Astrocyte (in vitro differentiated cells and primary cell): ENCODE measurements at regions not wholly inside any gene's neighbourhood (a gene's known extent, or its start where the extent isn't known, plus 50 kb on each side); places are given as distances from the start of the nearest gene placed in this dataset.
A peak's percentile ranks its signal among the peaks of the same experiment; 100 is the strongest.

ENCODE experiments used
- DNase-seq: peaks from one replicate; pipeline ENCODE4 v3.0.0-alpha.2; 2010; ENCODE audit warnings: low read depth
- FAIRE-seq: peaks from 2 replicates; lab custom pipeline; 2011; peaks lifted over from hg19 to GRCh38; lab: Jason Lieb, UNC
- H2AFZ ChIP-seq: 2 replicates; pipeline ENCODE4 v1.6.0; 2012; ENCODE audit warnings: low read depth, low read length, inconsistent platforms
- H3K27ac ChIP-seq: 2 replicates; pipeline ENCODE4 v1.5.1; 2011; ENCODE audit warnings: low read depth, low read length, inconsistent platforms
- H3K27me3 ChIP-seq: 2 replicates; pipeline ENCODE4 v1.6.0; 2011; ENCODE audit warnings: low read length, inconsistent platforms; ENCODE audit not compliant: insufficient read depth
- H3K36me3 ChIP-seq: 2 replicates; pipeline ENCODE4 v1.5.1; 2011; ENCODE audit warnings: low read length, inconsistent platforms; ENCODE audit not compliant: insufficient read depth
- H3K4me1 ChIP-seq: 2 replicates; pipeline ENCODE4 v1.5.1; 2011; ENCODE audit warnings: low read length, inconsistent platforms; ENCODE audit not compliant: insufficient read depth
- H3K4me2 ChIP-seq: 2 replicates; pipeline ENCODE4 v1.6.0; 2012; ENCODE audit warnings: low read length, inconsistent platforms
- H3K4me3 ChIP-seq: 2 replicates; pipeline ENCODE4 v1.5.1; 2011; ENCODE audit warnings: low read depth, mild to moderate bottlenecking, low read length, inconsistent platforms; ENCODE audit not compliant: insufficient read depth
- H3K79me2 ChIP-seq: 2 replicates; pipeline ENCODE4 v1.6.0; 2012; ENCODE audit warnings: mild to moderate bottlenecking, low read length, inconsistent platforms; ENCODE audit not compliant: insufficient read depth
- H3K9ac ChIP-seq: 2 replicates; pipeline ENCODE4 v1.6.0; 2012; ENCODE audit warnings: mild to moderate bottlenecking, low read length, inconsistent platforms
- H3K9me3 ChIP-seq: 2 replicates; pipeline ENCODE4 v1.5.1; 2012; ENCODE audit warnings: low read depth, mild to moderate bottlenecking, low read length, inconsistent platforms; ENCODE audit not compliant: insufficient read depth
- H4K20me1 ChIP-seq: 2 replicates; pipeline ENCODE4 v1.6.0; 2012; ENCODE audit warnings: low read length, inconsistent platforms; ENCODE audit not compliant: insufficient read depth
- H3K27ac Mint-ChIP-seq: one replicate; pipeline ENCODE4 v1.8.0; 2021; ENCODE audit warnings: mild to moderate bottlenecking, mixed read lengths; ENCODE audit not compliant: unreplicated experiment
- H3K27me3 Mint-ChIP-seq: one replicate; pipeline ENCODE4 v1.8.0; 2021; ENCODE audit warnings: low read depth, mixed read lengths; ENCODE audit not compliant: unreplicated experiment
- H3K36me3 Mint-ChIP-seq: one replicate; pipeline ENCODE4 v1.8.0; 2021; ENCODE audit warnings: low read depth, mixed read lengths; ENCODE audit not compliant: unreplicated experiment
- H3K4me1 Mint-ChIP-seq: one replicate; pipeline ENCODE4 v1.8.0; 2021; ENCODE audit warnings: low read depth, mixed read lengths; ENCODE audit not compliant: unreplicated experiment
- H3K4me3 Mint-ChIP-seq: one replicate; pipeline ENCODE4 v1.8.0; 2021; ENCODE audit warnings: mild to moderate bottlenecking, moderate library complexity, mixed read lengths; ENCODE audit not compliant: unreplicated experiment
- H3K9me3 Mint-ChIP-seq: one replicate; pipeline ENCODE4 v1.8.0; 2021; ENCODE audit warnings: mild to moderate bottlenecking, mixed read lengths; ENCODE audit not compliant: unreplicated experiment
- EZH2 ChIP-seq: IDR thresholded peaks from 2 replicates; pipeline ENCODE4 v1.6.1; 2012; ENCODE audit warnings: mild to moderate bottlenecking, low read length, inconsistent platforms; ENCODE audit not compliant: insufficient read depth
- TF ChIP-seq, protein P1 (sequence below): IDR thresholded peaks from 2 replicates; pipeline ENCODE4 v1.5.1; 2011; ENCODE audit warnings: low read depth, mild to moderate bottlenecking, inconsistent platforms, low read length, moderate library complexity; ENCODE audit not compliant: insufficient read depth

DNA sequence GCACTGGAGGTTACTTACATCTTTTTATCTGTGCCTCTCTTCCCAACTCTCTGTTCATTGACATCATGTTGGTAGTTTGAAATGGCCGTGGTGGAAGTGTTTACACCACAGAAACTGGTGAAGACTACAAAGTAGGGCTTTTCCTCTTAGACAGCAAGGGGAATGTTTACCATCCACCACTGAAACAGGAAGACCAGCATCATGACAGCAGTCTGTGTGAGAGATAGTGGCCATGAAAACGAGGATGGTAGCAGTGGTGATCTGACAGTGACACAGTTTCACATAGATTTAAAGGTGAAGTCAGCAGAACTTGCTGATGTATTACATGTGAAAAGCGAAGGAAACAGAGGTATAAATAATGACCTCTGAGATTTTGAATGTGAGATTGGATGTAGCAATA is 115.7 kb downstream of the CCDC71L start:
- H3K9ac ChIP-seq: no peak overlapping the region
- no peak for FAIRE-seq
- Mint-ChIP-seq H3K4me1 (peaks cover 6% of the 10 kb centered on the region), H3K27me3 (no peaks in the 10 kb centered on the region), H3K27ac (no peak overlapping the region), H3K4me3 (no peak overlapping the region), H3K36me3 (no peaks in the 10 kb centered on the region), H3K9me3 (no peaks in the 10 kb centered on the region)
- H3K4me1 ChIP-seq: peaks cover 3% of the 10 kb centered on the region
- H4K20me1 ChIP-seq: no peaks in the 10 kb centered on the region
- TF ChIP-seq EZH2: no peak
- no peaks in the 10 kb centered on the region for H3K27me3 ChIP-seq
- H3K9me3 ChIP-seq: no peaks in the 10 kb centered on the region
- H2AFZ ChIP-seq: no peak overlapping the region
- no peak overlapping the region for H3K4me2 ChIP-seq
- DNase-seq: no peak
- no peak overlapping the region for H3K27ac ChIP-seq
- H3K4me3 ChIP-seq: no peak overlapping the region
- H3K79me2 ChIP-seq: no peaks in the 10 kb centered on the region
- no peaks in the 10 kb centered on the region for H3K36me3 ChIP-seq

DNA sequence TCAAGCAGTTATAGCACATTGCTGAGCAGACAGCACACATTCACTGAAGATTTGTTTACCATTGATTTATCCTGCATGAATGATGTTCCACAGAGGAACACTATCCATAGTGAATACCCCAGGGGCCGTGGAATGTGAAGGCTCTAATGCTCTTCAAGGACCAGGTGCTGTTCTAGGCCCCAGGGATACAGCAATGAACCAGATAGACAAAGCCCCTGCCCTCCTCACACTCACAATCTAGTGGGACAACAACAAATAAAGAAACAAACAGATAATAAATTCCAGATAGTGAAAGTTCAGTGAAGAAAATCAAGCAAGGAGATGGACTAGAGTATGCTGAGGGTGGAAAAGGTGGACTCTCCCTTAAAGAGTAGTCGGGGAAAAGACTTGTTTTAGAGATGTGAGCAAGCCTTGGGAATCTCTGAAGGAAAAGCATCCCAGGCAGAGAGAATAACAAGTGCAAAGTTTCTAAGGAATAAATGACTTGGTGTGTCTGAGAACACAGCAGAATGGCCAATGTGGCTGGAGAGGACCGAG is 117.7 kb downstream of the CCDC71L start:
- Histone ChIP-seq H2AFZ (no peak overlapping the region), H3K4me2 (no peak overlapping the region), H3K27ac (no peak overlapping the region)

DNA sequence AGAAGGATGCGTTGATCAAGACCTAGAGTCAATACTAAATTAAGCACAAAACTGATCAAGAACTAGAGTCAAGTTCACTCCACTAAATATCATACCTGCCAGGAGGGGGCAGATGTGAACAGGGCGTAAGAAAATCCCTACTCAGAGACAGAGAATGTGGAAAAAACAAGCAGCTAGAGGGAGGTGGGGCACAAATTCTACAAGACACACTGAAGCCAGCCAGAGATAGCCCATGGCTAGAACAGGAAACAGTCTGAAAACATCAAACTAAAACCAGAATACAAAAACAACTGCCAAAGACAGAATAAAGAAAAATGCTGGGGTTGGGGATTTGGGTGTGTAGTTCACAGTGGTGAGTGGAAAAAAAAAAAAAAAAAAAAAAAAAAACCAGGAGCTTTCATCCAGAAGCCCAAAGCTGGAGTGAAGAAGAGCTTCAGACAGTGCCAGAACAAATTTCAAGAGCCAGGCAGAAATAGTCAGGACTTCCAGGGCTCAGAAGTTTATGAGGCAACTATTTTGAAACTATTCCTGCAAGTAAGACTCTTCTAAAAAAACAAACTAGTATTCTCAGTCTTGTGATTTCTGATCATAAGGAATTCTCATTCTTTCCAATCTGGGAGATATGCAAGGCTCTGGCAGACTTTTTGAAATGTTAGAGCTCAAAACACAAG is 118.3 kb downstream of the CCDC71L start:
- peak; percentile 81 for DNase-seq
- H3K9ac ChIP-seq: no peak overlapping the region
- H3K9me3 ChIP-seq: no peaks in the 10 kb centered on the region
- no peak for TF ChIP-seq EZH2
- TF ChIP-seq, protein P1, sequence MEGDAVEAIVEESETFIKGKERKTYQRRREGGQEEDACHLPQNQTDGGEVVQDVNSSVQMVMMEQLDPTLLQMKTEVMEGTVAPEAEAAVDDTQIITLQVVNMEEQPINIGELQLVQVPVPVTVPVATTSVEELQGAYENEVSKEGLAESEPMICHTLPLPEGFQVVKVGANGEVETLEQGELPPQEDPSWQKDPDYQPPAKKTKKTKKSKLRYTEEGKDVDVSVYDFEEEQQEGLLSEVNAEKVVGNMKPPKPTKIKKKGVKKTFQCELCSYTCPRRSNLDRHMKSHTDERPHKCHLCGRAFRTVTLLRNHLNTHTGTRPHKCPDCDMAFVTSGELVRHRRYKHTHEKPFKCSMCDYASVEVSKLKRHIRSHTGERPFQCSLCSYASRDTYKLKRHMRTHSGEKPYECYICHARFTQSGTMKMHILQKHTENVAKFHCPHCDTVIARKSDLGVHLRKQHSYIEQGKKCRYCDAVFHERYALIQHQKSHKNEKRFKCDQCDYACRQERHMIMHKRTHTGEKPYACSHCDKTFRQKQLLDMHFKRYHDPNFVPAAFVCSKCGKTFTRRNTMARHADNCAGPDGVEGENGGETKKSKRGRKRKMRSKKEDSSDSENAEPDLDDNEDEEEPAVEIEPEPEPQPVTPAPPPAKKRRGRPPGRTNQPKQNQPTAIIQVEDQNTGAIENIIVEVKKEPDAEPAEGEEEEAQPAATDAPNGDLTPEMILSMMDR: peak; percentile 70
- H3K79me2 ChIP-seq: no peaks in the 10 kb centered on the region
- H2AFZ ChIP-seq: no peak overlapping the region
- H3K27me3 Mint-ChIP-seq: no peaks in the 10 kb centered on the region
- no peak overlapping the region for H3K27ac ChIP-seq
- FAIRE-seq: peak; percentile 96
- no peaks in the 10 kb centered on the region for H4K20me1 ChIP-seq
- H3K4me3 ChIP-seq: no peak overlapping the region
- no peaks in the 10 kb centered on the region for H3K36me3 Mint-ChIP-seq
- H3K4me3 Mint-ChIP-seq: no peak overlapping the region
- no peaks in the 10 kb centered on the region for H3K36me3 ChIP-seq
- H3K9me3 Mint-ChIP-seq: no peaks in the 10 kb centered on the region
- H3K4me1 Mint-ChIP-seq: peaks cover 6% of the 10 kb centered on the region
- H3K4me2 ChIP-seq: peak overlapping the region; percentile 23
- H3K4me1 ChIP-seq: peaks cover 3% of the 10 kb centered on the region
- H3K27me3 ChIP-seq: no peaks in the 10 kb centered on the region
- peak overlapping the region; percentile 30 for H3K27ac Mint-ChIP-seq

More for the DNA sequence above, 117.7 kb downstream of the CCDC71L start:
- H3K9me3 Mint-ChIP-seq: no peaks in the 10 kb centered on the region
- Histone ChIP-seq H3K4me3 (no peak overlapping the region), H3K9ac (no peak overlapping the region), H4K20me1 (no peaks in the 10 kb centered on the region), H3K36me3 (no peaks in the 10 kb centered on the region), H3K4me1 (peaks cover 3% of the 10 kb centered on the region), H3K9me3 (no peaks in the 10 kb centered on the region), H3K27me3 (no peaks in the 10 kb centered on the region), H3K79me2 (no peaks in the 10 kb centered on the region)
- H3K4me1 Mint-ChIP-seq: peaks cover 6% of the 10 kb centered on the region
- H3K27me3 Mint-ChIP-seq: no peaks in the 10 kb centered on the region
- FAIRE-seq: no peak
- H3K27ac Mint-ChIP-seq: no peak overlapping the region
- no peaks in the 10 kb centered on the region for H3K36me3 Mint-ChIP-seq
- TF ChIP-seq, protein P1: no peak
- no peak for TF ChIP-seq EZH2
- no peak overlapping the region for H3K4me3 Mint-ChIP-seq
- DNase-seq: no peak
